ENCODE measurements at regions not wholly inside any gene's neighbourhood (a gene's known extent, or its start where the extent isn't known, plus 50 kb on each side); places are given as distances from the start of the nearest gene placed in this dataset.
"Not testable (repeated sequence)": the region's sequence is repeated elsewhere in the genome, so short reads cannot be mapped to it uniquely, and the experiment has no call there.

- no peaks in the 10 kb centered on the region for H3K79me2 ChIP-seq (ENCODE audit: insufficient read depth)
- no peaks in the 10 kb centered on the region for H3K9me3 ChIP-seq (ENCODE audit: low read depth)
- TF ChIP-seq EZH2phosphoT487 (IDR thresholded peaks at IDR 0.05; ENCODE audit: insufficient read depth, low read depth), result no peak
- H3K27ac ChIP-seq, result no peak overlapping the region
- no peak overlapping the region for H3K4me3 ChIP-seq
- H3K9ac ChIP-seq, result no peak overlapping the region
- H4K20me1 ChIP-seq (ENCODE audit: insufficient read depth), result no peaks in the 10 kb centered on the region
- H3K9me2 ChIP-seq (ENCODE audit: insufficient read depth), result no peaks in the 10 kb centered on the region
- no peaks in the 10 kb centered on the region for H3K27me3 ChIP-seq (replicated peaks; ENCODE audit: insufficient read depth)
- H2AFZ ChIP-seq, result no peak overlapping the region
- in situ Hi-C loops (cut with MboI), result no loop called here
- no peaks in the 10 kb centered on the region for H3K36me3 ChIP-seq (ENCODE audit: low read depth)
- H3K4me2 ChIP-seq (ENCODE audit: unreplicated experiment), result no peak overlapping the region
- no peaks in the 10 kb centered on the region for H3F3A ChIP-seq (ENCODE audit: insufficient read depth)
- DNase-seq, result no peak
- no peaks in the 10 kb centered on the region for H3K4me1 ChIP-seq (ENCODE audit: insufficient read depth)
- 71 to 75% methylated on average over 5 of the region's 5 CpGs for WGBS, 2 experiments (ENCODE audit: low coverage in 1 of 2, low lambda C conversion rate in 2 of 2, missing lambda C conversion rate in 2 of 2)
These were observed 170.9 kb upstream of the GHR start for GRCh38 chr5:42252306-42252705.

GRCh38 chr5:42259914-42260313, 163.3 kb upstream of the GHR start:
- DNase-seq; H3K27ac ChIP-seq; H3K9me2 ChIP-seq (ENCODE audit: insufficient read depth); H3K4me2 ChIP-seq (ENCODE audit: unreplicated experiment); in situ Hi-C loops (cut with MboI); H2AFZ ChIP-seq; H3K79me2 ChIP-seq (ENCODE audit: insufficient read depth); H3K27me3 ChIP-seq (replicated peaks; ENCODE audit: insufficient read depth); H3K4me3 ChIP-seq; H3K4me1 ChIP-seq (ENCODE audit: insufficient read depth); H3K9ac ChIP-seq; H3K9me3 ChIP-seq (ENCODE audit: low read depth); H4K20me1 ChIP-seq (ENCODE audit: insufficient read depth); H3K36me3 ChIP-seq (ENCODE audit: low read depth); H3F3A ChIP-seq (ENCODE audit: insufficient read depth): not testable (repeated sequence)
- 70 to 78% methylated on average over 12 of the region's 12 CpGs for WGBS, 2 experiments (ENCODE audit: low coverage in 1 of 2, low lambda C conversion rate in 2 of 2, missing lambda C conversion rate in 2 of 2)

- TF ChIP-seq EZH2phosphoT487 (IDR thresholded peaks at IDR 0.05; ENCODE audit: insufficient read depth, low read depth), result no peak
- TF ChIP-seq EZH2 (IDR thresholded peaks at IDR 0.05; ENCODE audit: insufficient read depth, poor library complexity, severe bottlenecking), result no peak
- Histone ChIP-seq H3K36me3 (ENCODE audit: low read depth) (no peaks in the 10 kb centered on the region), H3K4me2 (ENCODE audit: unreplicated experiment) (no peak overlapping the region), H3K4me3 (no peak overlapping the region), H3F3A (ENCODE audit: insufficient read depth) (no peaks in the 10 kb centered on the region), H3K9ac (no peak overlapping the region), H3K9me2 (ENCODE audit: insufficient read depth) (no peaks in the 10 kb centered on the region), H3K79me2 (ENCODE audit: insufficient read depth) (no peaks in the 10 kb centered on the region), H3K4me1 (ENCODE audit: insufficient read depth) (no peaks in the 10 kb centered on the region), H3K9me3 (ENCODE audit: low read depth) (no peaks in the 10 kb centered on the region), H3K27me3 (replicated peaks; ENCODE audit: insufficient read depth) (no peaks in the 10 kb centered on the region; the same call in 1 of the 2 replicates), H4K20me1 (ENCODE audit: insufficient read depth) (no peaks in the 10 kb centered on the region), H2AFZ (no peak overlapping the region), H3K27ac (no peak overlapping the region)
- in situ Hi-C loops (cut with MboI), result no loop called here
- DNase-seq, result no peak
These were observed 156.1 kb upstream of the GHR start for GRCh38 chr5:42267091-42267490.

- H3F3A ChIP-seq (ENCODE audit: insufficient read depth); H4K20me1 ChIP-seq (ENCODE audit: insufficient read depth); H3K27me3 ChIP-seq (replicated peaks; ENCODE audit: insufficient read depth); H3K4me1 ChIP-seq (ENCODE audit: insufficient read depth); H3K27ac ChIP-seq; in situ Hi-C loops (cut with MboI); H3K4me2 ChIP-seq (ENCODE audit: unreplicated experiment); H3K9ac ChIP-seq; H3K79me2 ChIP-seq (ENCODE audit: insufficient read depth); H3K9me3 ChIP-seq (ENCODE audit: low read depth); H3K4me3 ChIP-seq; H3K36me3 ChIP-seq (ENCODE audit: low read depth); H2AFZ ChIP-seq; DNase-seq; H3K9me2 ChIP-seq (ENCODE audit: insufficient read depth): not testable (repeated sequence)
- WGBS, 2 experiments (ENCODE audit: low coverage in 1 of 2, low lambda C conversion rate in 2 of 2, missing lambda C conversion rate in 2 of 2), result 38% methylated on average over 1 of the region's 1 CpG
These were observed 155.1 kb upstream of the GHR start for GRCh38 chr5:42268170-42268569.

GRCh38 chr5:42268630-42269029, 154.6 kb upstream of the GHR start:
- DNase-seq, result peak; percentile 2
- in situ Hi-C loops (cut with MboI), result no loop called here
- Histone ChIP-seq H3K4me2 (ENCODE audit: unreplicated experiment) (no peak overlapping the region), H3K9ac (no peak overlapping the region), H3F3A (ENCODE audit: insufficient read depth) (no peaks in the 10 kb centered on the region), H3K4me3 (no peak overlapping the region), H3K36me3 (ENCODE audit: low read depth) (no peaks in the 10 kb centered on the region), H2AFZ (no peak overlapping the region), H3K4me1 (ENCODE audit: insufficient read depth) (no peaks in the 10 kb centered on the region), H3K9me2 (ENCODE audit: insufficient read depth) (no peaks in the 10 kb centered on the region), H3K79me2 (ENCODE audit: insufficient read depth) (no peaks in the 10 kb centered on the region), H3K9me3 (ENCODE audit: low read depth) (no peaks in the 10 kb centered on the region), H4K20me1 (ENCODE audit: insufficient read depth) (no peaks in the 10 kb centered on the region), H3K27me3 (replicated peaks; ENCODE audit: insufficient read depth) (no peaks in the 10 kb centered on the region; the same call in 1 of the 2 replicates), H3K27ac (no peak overlapping the region)
- WGBS, 2 experiments (ENCODE audit: low coverage in 1 of 2, low lambda C conversion rate in 2 of 2, missing lambda C conversion rate in 2 of 2), result 66 to 71% methylated on average over 2 of the region's 2 CpGs
- TF ChIP-seq EZH2 (IDR thresholded peaks at IDR 0.05; ENCODE audit: insufficient read depth, poor library complexity, severe bottlenecking) (no peak), EZH2phosphoT487 (IDR thresholded peaks at IDR 0.05; ENCODE audit: insufficient read depth, low read depth) (no peak)

Measured in GM23248 (cell line).